ENCODE measurements at regions not wholly inside any gene's neighbourhood (a gene's known extent, or its start where the extent isn't known, plus 50 kb on each side); places are given as distances from the start of the nearest gene placed in this dataset.

GRCh38 chr7:142389544-142389943 lies 131.7 kb upstream of the PRSS58 start:
- DNase-seq, result no peak

- DNase-seq, result no peak
Measured at GRCh38 chr7:142385491-142386340, 127.9 kb upstream of the PRSS58 start.

GRCh38 chr7:142384493-142384922 lies 126.7 kb upstream of the PRSS58 start:
- no peak for DNase-seq

GRCh38 chr7:142383841-142384492 lies 126.1 kb upstream of the PRSS58 start:
- no peak for DNase-seq

- DNase-seq, result no peak
Measured at GRCh38 chr7:142381727-142382390, 124.0 kb upstream of the PRSS58 start.

GRCh38 chr7:142380069-142380468 lies 122.2 kb upstream of the PRSS58 start:
- DNase-seq, result no peak

- DNase-seq, result no peak
Measured at GRCh38 chr7:142379201-142379885, 121.5 kb upstream of the PRSS58 start.

GRCh38 chr7:142377567-142377966 lies 119.7 kb upstream of the PRSS58 start:
- no peak for DNase-seq

GRCh38 chr7:142376356-142376997 lies 118.6 kb upstream of the PRSS58 start:
- DNase-seq, result no peak

GRCh38 chr7:142375710-142376313 lies 118.0 kb upstream of the PRSS58 start:
- DNase-seq, result no peak

GRCh38 chr7:142372727-142373126 lies 114.9 kb upstream of the PRSS58 start:
- DNase-seq, result no peak

GRCh38 chr7:142371586-142372377 lies 113.9 kb upstream of the PRSS58 start:
- DNase-seq, result no peak

- no peak for DNase-seq
Measured at GRCh38 chr7:142365410-142365842, 107.6 kb upstream of the PRSS58 start.

GRCh38 chr7:142364551-142364950 lies 106.7 kb upstream of the PRSS58 start:
- DNase-seq, result no peak

GRCh38 chr7:142362349-142362748 lies 104.5 kb upstream of the PRSS58 start:
- DNase-seq, result no peak

GRCh38 chr7:142359694-142360279 lies 101.9 kb upstream of the PRSS58 start:
- DNase-seq, result no peak

GRCh38 chr7:142357953-142358520 lies 100.2 kb upstream of the PRSS58 start:
- peak; percentile 30 for DNase-seq

- peak; percentile 60 for DNase-seq
Measured at GRCh38 chr7:142356166-142356565, 98.3 kb upstream of the PRSS58 start.

- no peak for DNase-seq
Measured at GRCh38 chr7:142355328-142355727, 97.5 kb upstream of the PRSS58 start.

Measured in DMS153 (cell line).